Stimulated activated CD4-positive, alpha-beta T cell treated with anti-CD3 and anti-CD28 coated beads, TNF-alpha, amount 100 ng/mL, for 48 hours (primary cell): ENCODE measurements at regions not wholly inside any gene's neighbourhood (a gene's known extent, or its start where the extent isn't known, plus 50 kb on each side); places are given as distances from the start of the nearest gene placed in this dataset.

Experiments used
- DNase-seq, 3 donors: peaks; one replicate each; pipeline ENCODE4 v3.0.0-alpha.2; 2020; ENCODE audit warnings: low read depth in 3 of 3

DNA sequence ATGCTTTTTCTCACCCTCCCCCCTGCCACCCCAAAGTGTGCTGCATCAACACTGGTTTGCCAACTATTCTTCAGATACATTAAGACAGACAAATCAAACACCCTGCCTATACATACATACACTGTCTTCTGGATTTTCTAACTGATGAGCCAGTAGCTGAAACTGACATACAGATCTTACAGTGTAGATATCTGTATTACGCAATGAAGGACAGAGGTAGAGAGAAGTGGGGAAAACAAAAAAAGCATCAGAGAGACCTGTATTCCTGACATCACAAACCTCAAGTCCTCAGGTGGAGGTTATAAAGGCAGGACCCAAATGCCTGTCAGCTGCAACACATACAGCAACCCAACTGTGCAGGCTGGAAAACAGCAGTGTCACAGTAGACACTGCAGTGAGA, 535.4 kb downstream of the HACE1 start:
- DNase-seq = no peak

GRCh38 chr6:104322841-104323240, 536.9 kb downstream of the HACE1 start:
- no peak for DNase-seq

- DNase-seq = no peak
Measured at GRCh38 chr6:104321301-104321700, 538.4 kb downstream of the HACE1 start.

DNA sequence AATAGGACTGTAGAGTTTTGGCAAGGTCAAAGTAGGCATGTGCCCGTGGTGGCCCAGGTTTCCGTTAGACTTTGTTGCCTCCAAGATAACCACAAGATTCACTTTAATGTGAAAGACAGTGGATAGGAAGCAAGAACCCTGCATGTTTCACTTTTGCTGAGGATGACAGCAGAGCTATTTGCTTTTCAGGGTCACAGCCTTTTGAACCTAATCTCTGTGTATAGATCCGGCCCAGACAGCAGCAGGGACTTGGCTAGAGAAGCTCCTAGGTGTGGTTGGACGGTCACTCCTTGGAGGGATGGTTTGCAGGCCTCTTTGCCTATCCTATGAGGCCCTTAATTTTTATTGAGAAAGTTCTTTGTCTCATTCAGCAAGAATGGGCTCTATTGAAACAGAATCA, 538.8 kb downstream of the HACE1 start:
- no peak for DNase-seq

DNA sequence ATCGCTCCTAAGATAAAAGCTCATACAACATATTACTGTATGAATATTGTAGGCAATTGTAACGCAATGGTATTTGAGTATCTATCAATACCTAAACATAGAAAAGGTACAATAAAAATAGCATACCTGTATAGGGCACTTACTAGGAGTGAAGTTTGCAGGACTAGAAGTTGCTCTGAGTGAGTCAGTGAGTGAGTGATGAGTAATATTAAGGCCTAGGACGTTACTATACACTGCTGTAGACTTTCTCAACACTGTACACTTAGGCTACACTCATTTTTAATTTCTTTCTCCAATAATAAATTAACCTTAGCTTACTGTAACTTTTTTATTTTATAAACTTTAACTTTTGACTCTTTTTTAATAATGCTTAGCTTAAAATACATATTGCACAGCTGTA, 546.9 kb downstream of the HACE1 start:
- no peak for DNase-seq

GRCh38 chr6:104306211-104306610, 553.5 kb downstream of the HACE1 start:
- no peak for DNase-seq

DNA sequence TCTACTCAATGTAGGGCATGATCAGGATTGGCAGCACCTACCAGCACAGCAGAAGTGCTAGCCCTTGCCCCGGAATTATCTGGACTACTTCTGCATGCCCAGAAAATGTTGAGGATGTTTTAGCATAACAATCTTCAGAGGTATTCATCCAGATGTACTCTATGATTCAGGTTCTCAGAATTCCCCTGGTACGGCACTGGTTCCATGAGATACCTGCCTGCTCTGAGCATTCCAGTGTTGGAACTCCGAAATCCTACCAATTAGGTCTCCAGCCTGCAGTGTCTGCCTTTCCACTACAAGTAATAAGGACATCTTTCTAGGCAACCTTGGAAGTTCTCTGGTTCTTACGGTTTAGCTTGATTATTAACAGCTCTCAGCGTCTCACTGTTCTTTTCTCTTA, 554.5 kb downstream of the HACE1 start:
- DNase-seq = no peak

- no peak for DNase-seq
Measured at GRCh38 chr6:104301951-104302350, 557.8 kb downstream of the HACE1 start.

GRCh38 chr6:104286641-104287040, 573.1 kb downstream of the HACE1 start:
- DNase-seq = no peak

DNA sequence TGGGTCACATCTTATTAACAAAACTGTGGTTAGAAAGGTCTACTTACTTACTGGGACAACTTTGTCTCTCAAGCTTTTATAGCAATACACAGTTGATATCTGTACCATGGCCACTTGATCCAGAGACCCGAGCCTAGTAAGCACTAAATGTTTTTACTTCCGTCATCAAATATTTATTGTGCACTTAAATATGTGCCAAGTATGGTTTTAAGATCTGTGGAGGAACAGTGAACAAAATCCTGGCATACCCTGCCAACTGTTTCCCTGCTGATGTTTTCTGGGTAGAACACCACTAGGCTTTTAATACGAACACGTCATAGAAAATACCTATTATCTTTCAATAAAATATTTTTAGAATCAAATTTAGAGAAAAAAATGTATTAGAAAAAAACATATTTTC, 574.8 kb downstream of the HACE1 start:
- no peak for DNase-seq

- no peak for DNase-seq
Measured at GRCh38 chr6:104282581-104282980, 577.1 kb downstream of the HACE1 start.

- DNase-seq = no peak
Measured at GRCh38 chr6:104281370-104281769, 578.3 kb downstream of the HACE1 start.

DNA sequence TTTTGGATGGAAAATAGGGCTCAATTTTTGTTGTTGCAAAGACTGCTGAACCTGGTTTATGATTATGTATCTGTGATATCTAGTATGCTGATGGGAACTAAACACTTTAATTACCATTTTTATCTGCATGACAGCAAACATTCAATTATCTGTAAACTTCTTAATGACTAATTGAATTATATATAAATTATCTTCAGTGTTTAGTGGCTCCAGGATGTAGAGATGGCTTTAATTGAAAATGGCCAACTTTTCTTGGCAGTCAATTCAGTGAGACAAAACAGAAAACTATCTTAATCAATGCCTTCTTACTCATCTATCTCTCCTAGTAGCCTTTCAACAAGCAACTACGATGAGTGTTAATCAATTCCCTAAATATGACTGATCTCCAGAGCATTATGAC, 591.3 kb downstream of the HACE1 start:
- DNase-seq = no peak

DNA sequence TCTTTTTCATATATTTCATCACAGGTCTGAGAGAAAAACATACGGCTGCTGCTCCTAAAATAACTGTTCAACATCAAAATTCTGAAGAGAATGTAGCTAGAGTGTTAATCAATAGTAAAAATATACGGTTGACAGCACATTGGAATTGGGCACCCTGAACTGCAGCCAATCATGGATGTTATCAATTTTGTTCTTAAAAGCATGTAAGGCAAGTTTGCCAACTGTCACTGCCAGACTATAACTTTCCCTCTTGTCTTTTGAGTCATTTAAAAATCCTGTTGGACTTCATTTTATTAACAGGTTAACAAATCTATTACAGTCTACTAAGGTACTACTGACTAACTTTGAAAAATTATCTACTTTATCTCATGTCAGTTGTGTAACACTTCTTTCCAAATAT, 592.8 kb downstream of the HACE1 start:
- no peak for DNase-seq

- DNase-seq = no peak
Measured at GRCh38 chr6:104256646-104257045, 603.1 kb downstream of the HACE1 start.

GRCh38 chr6:104253236-104253635, 606.5 kb downstream of the HACE1 start:
- DNase-seq = no peak

DNA sequence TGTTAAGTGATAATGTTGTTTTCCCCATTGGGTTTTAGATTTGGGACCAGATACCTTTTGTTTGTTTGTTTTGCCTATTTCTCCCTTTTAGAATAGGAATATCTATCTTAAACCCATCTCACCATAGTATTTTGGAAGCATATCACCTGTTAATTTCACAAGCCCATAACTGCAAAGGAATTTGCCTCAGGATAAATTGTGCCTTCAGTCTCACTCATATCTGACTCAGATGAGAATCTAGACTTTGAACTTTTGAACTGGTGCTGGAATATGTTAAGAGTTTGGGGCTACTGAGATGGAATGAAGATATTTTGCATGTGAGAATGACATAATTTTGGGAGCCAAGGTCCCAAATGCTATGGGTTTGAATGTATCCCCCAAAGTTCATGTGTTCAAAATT, 607.4 kb downstream of the HACE1 start:
- no peak for DNase-seq

- DNase-seq = no peak
Measured at GRCh38 chr6:104251651-104252050, 608.1 kb downstream of the HACE1 start.

- DNase-seq = no peak
Measured at GRCh38 chr6:104240865-104241264, 618.9 kb downstream of the HACE1 start.

DNA sequence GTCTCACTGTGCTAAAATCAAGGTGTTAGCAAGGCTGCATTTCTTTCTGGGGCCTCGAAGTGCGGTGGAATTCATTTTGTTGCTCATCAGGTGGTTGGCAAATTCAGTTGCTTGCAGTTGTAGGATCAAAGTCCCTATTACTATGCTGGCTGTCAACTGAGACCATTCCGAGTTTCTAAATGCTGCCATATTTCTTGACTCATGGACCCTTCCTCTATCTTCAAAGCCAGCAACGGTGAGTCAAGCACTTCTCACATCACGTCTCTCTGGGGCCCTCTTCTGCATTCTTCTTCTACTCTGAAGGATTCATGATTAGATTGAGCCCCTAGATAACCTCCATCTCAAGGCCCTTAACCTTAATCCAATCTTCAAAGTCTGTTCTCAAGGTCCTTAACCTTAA, 619.7 kb downstream of the HACE1 start:
- no peak for DNase-seq

GRCh38 chr6:104229057-104229456, 630.7 kb downstream of the HACE1 start:
- DNase-seq = no peak

DNA sequence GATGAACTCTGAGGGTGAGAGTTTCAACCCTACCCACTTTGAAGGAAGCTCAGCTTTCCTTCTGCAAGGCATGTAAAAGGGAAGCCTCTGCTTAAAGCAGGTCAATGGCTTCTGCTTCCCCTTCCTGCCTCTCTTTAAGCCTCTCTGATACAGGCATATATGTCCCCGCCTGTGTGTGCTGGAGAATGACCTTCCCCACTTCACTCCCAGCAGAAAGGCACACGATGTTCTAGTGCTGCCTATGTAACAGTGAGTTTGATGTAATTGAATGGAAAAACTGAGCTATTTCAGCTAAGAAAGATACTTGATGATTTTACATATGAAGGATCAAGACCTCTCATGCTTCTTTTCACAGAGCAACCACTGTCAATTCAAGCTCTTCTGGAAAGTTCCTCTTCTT, 632.2 kb downstream of the HACE1 start:
- no peak for DNase-seq

DNA sequence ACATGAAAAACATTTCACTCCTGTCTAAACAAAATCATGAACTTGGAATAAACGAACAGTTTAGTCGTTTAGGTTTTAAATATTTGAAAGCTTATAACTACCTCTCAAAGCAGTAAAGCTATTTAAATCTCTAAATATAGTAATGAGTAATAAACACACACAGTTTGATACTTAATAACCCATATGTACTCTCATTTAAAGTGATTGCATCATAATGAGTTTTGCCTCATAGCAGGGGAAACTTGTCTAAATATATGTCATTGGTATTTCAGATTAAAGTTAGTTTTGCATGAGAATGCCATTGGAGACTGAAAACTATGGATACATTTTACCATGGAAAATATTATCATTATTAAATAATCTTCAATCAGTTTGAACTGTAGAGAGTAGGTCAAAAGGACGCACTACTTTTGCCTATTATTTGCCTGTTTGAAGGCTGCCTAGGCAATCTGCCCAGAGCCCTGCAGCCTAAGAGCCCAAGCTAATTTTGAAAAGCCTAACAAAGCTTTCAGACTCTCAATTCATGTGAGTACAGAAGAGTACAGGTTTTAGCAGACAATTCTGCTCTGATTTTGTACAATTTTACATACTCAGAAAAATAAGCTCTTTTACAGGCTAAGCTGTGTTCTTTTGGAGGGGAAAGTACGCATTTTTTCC, 632.8 kb downstream of the HACE1 start:
- no peak for DNase-seq

DNA sequence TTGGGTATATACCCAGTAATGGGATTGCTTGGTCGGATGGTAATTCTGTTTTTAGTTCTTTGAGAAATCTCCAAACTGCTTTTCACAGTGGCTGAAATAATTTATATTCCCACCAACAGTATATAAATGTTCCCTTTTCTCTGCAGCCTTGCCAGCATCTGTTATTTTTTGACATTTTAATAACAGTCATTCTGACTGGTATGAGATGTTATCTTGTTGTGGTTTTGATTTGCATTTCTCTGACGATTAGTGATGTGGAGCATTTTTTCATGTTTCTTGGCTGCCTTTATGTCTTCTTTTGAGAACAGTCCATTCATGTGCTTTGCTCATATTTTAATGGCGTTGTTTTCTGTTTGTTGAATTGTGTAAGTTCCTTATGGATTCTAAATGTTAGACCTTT, 641.6 kb downstream of the HACE1 start:
- DNase-seq = no peak
